Neural cell (in vitro differentiated cells): ENCODE measurements at regions not wholly inside any gene's neighbourhood (a gene's known extent, or its start where the extent isn't known, plus 50 kb on each side); places are given as distances from the start of the nearest gene placed in this dataset.

ENCODE experiments used
- H2AFZ ChIP-seq: fragments of 200-600, 300-800 bp; sonication (generic), shearing (Covaris generic); 2 replicates; pipeline ENCODE4 v1.6.0; 2014; ENCODE audit warnings: low read depth, mild to moderate bottlenecking, antibody characterized with exemption, low read length, moderate library complexity
- H3F3A ChIP-seq: fragments of 200-600 bp; shearing (Covaris generic); 2 replicates; pipeline ENCODE4 v1.6.1; 2016; ENCODE audit warnings: mild to moderate bottlenecking, moderate library complexity, mixed read lengths, antibody characterized with exemption, low read length; ENCODE audit not compliant: insufficient read depth, poor library complexity, severe bottlenecking
- H3K27ac ChIP-seq: fragments of 200-600, 300-800 bp; sonication (generic), shearing (Covaris generic); 2 replicates; pipeline ENCODE4 v1.5.1; 2014; ENCODE audit warnings: mild to moderate bottlenecking, low read length, moderate library complexity
- H3K27me3 ChIP-seq: fragments of 300-800, 200-600 bp; sonication (generic), shearing (Covaris generic); 2 replicates; pipeline ENCODE4 v1.6.0; 2014; ENCODE audit warnings: mild to moderate bottlenecking, low read depth, low read length, moderate library complexity; ENCODE audit not compliant: insufficient read depth
- H3K36me3 ChIP-seq: fragments of 300-800, 200-600 bp; sonication (generic), shearing (Covaris generic); 2 replicates; pipeline ENCODE4 v1.5.1; 2014; ENCODE audit warnings: mild to moderate bottlenecking, antibody characterized with exemption, low read length, moderate library complexity; ENCODE audit not compliant: insufficient read depth
- H3K4me2 ChIP-seq: fragments of 300-800, 200-600 bp; sonication (generic), shearing (Covaris generic); 2 replicates; pipeline ENCODE4 v1.6.0; 2014; ENCODE audit warnings: mild to moderate bottlenecking, low read length
- H3K4me3 ChIP-seq: fragments of 300-800, 200-600 bp; sonication (generic), shearing (Covaris generic); 2 replicates; pipeline ENCODE4 v1.5.1; 2014; ENCODE audit warnings: mild to moderate bottlenecking, low read length, moderate library complexity
- H3K79me2 ChIP-seq: fragments of 200-600 bp; shearing (Covaris generic); replicated peaks from 2 replicates; pipeline ENCODE4 v1.6.0; 2014; ENCODE audit warnings: mild to moderate bottlenecking, low read length, moderate library complexity; ENCODE audit not compliant: insufficient read depth
- H3K9ac ChIP-seq: fragments of 300-800, 200-600 bp; sonication (generic), shearing (Covaris generic); 2 replicates; pipeline ENCODE4 v1.6.1; 2016; ENCODE audit warnings: mild to moderate bottlenecking, low read length, mixed read lengths
- H3K9me2 ChIP-seq: fragments of 200-600 bp; shearing (Covaris generic); 2 replicates; pipeline ENCODE4 v1.6.1; 2016; ENCODE audit warnings: mild to moderate bottlenecking, low read length, mixed read lengths; ENCODE audit not compliant: insufficient read depth
- H3K9me3 ChIP-seq: fragments of 200-600, 300-800 bp; sonication (generic), shearing (Covaris generic); 2 replicates; pipeline ENCODE4 v1.6.1; 2016; ENCODE audit warnings: mild to moderate bottlenecking, mixed run types, low read length, moderate library complexity, mixed read lengths
- H4K20me1 ChIP-seq: fragments of 200-600 bp; shearing (Covaris generic); 2 replicates; pipeline ENCODE4 v1.6.1; 2016; ENCODE audit warnings: mild to moderate bottlenecking, mixed run types; ENCODE audit not compliant: insufficient read depth
- EP300 ChIP-seq: fragments of 450-650 bp; conservative IDR thresholded peaks from 2 replicates; pipeline ENCODE4 v1.6.1; 2014; ENCODE audit warnings: antibody characterized with exemption, mild to moderate bottlenecking, moderate library complexity; ENCODE audit not compliant: poor library complexity, severe bottlenecking
- EZH2 ChIP-seq: fragments of 200-600, 300-800 bp; shearing (Covaris generic), sonication (generic); IDR thresholded peaks from 2 replicates; pipeline ENCODE4 v1.6.1; 2014; ENCODE audit warnings: antibody characterized with exemption, low read length, borderline replicate concordance, mild to moderate bottlenecking; ENCODE audit not compliant: insufficient read depth, poor library complexity, severe bottlenecking
- MXI1 ChIP-seq: fragments of 450-650 bp; conservative IDR thresholded peaks from 2 replicates; pipeline ENCODE4 v1.6.1; 2014; ENCODE audit warnings: antibody characterized with exemption, mild to moderate bottlenecking; ENCODE audit not compliant: poor library complexity, severe bottlenecking
- POLR2AphosphoS5 ChIP-seq: IDR thresholded peaks from 2 replicates; pipeline ENCODE4 v1.6.1; 2012
- RAD21 ChIP-seq: fragments of 450-650 bp; conservative IDR thresholded peaks from 2 replicates; pipeline ENCODE4 v1.6.1; 2014; ENCODE audit warnings: antibody characterized with exemption, mild to moderate bottlenecking, moderate library complexity
- SMC3 ChIP-seq: fragments of 450-650 bp; conservative IDR thresholded peaks from 2 replicates; pipeline ENCODE4 v1.6.1; 2014; ENCODE audit warnings: antibody characterized with exemption, mild to moderate bottlenecking, moderate library complexity; ENCODE audit not compliant: poor library complexity
- TAF1 ChIP-seq: IDR thresholded peaks from 2 replicates; pipeline ENCODE4 v1.6.1; 2012; ENCODE audit warnings: low read depth
- TF ChIP-seq, protein P1 (sequence below): IDR thresholded peaks from 2 replicates; pipeline ENCODE4 v1.6.1; 2012; ENCODE audit warnings: borderline replicate concordance
- TF ChIP-seq, protein P2 (sequence below): fragments of 450-650 bp; IDR thresholded peaks from 2 replicates; pipeline ENCODE4 v1.5.1; 2014; ENCODE audit warnings: antibody characterized with exemption, mild to moderate bottlenecking, moderate library complexity; ENCODE audit not compliant: poor library complexity, severe bottlenecking

DNA sequence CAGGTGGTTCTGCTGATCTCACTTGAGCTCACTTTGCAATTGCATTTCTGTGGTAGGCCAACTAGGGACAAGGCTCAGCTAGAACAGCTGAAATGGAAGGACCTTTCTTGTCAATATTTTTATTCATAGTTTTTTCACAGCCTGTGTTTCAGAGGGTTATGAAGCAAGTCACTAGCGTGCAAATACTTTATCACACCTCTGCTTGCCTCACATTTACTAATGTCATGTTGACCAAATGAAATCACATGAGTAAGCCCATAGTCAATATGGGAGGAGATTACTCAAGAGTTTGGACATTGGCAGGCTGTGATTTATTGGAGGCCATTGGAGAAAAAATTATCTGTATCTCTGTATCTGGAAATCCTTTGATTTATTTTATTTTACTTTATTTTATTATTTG is 628.3 kb upstream of the EPHA5 start:
- Histone ChIP-seq H3K36me3 (no peaks in the 10 kb centered on the region), H3K4me2 (no peak overlapping the region), H3K27me3 (no peaks in the 10 kb centered on the region), H3K9ac (no peak overlapping the region), H3K4me3 (no peak overlapping the region), H2AFZ (no peak overlapping the region), H3F3A (no peaks in the 10 kb centered on the region), H3K9me3 (no peaks in the 10 kb centered on the region), H3K27ac (no peak overlapping the region), H4K20me1 (no peaks in the 10 kb centered on the region), H3K79me2 (no peaks in the 10 kb centered on the region), H3K9me2 (no peaks in the 10 kb centered on the region)
- TF ChIP-seq TAF1 (no peak), EZH2 (no peak), RAD21 (no peak), SMC3 (no peak), POLR2AphosphoS5 (no peak), MXI1 (no peak), EP300 (no peak)
- TF ChIP-seq, protein P1, sequence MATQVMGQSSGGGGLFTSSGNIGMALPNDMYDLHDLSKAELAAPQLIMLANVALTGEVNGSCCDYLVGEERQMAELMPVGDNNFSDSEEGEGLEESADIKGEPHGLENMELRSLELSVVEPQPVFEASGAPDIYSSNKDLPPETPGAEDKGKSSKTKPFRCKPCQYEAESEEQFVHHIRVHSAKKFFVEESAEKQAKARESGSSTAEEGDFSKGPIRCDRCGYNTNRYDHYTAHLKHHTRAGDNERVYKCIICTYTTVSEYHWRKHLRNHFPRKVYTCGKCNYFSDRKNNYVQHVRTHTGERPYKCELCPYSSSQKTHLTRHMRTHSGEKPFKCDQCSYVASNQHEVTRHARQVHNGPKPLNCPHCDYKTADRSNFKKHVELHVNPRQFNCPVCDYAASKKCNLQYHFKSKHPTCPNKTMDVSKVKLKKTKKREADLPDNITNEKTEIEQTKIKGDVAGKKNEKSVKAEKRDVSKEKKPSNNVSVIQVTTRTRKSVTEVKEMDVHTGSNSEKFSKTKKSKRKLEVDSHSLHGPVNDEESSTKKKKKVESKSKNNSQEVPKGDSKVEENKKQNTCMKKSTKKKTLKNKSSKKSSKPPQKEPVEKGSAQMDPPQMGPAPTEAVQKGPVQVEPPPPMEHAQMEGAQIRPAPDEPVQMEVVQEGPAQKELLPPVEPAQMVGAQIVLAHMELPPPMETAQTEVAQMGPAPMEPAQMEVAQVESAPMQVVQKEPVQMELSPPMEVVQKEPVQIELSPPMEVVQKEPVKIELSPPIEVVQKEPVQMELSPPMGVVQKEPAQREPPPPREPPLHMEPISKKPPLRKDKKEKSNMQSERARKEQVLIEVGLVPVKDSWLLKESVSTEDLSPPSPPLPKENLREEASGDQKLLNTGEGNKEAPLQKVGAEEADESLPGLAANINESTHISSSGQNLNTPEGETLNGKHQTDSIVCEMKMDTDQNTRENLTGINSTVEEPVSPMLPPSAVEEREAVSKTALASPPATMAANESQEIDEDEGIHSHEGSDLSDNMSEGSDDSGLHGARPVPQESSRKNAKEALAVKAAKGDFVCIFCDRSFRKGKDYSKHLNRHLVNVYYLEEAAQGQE = no peak
- TF ChIP-seq, protein P2, sequence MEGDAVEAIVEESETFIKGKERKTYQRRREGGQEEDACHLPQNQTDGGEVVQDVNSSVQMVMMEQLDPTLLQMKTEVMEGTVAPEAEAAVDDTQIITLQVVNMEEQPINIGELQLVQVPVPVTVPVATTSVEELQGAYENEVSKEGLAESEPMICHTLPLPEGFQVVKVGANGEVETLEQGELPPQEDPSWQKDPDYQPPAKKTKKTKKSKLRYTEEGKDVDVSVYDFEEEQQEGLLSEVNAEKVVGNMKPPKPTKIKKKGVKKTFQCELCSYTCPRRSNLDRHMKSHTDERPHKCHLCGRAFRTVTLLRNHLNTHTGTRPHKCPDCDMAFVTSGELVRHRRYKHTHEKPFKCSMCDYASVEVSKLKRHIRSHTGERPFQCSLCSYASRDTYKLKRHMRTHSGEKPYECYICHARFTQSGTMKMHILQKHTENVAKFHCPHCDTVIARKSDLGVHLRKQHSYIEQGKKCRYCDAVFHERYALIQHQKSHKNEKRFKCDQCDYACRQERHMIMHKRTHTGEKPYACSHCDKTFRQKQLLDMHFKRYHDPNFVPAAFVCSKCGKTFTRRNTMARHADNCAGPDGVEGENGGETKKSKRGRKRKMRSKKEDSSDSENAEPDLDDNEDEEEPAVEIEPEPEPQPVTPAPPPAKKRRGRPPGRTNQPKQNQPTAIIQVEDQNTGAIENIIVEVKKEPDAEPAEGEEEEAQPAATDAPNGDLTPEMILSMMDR = no peak

DNA sequence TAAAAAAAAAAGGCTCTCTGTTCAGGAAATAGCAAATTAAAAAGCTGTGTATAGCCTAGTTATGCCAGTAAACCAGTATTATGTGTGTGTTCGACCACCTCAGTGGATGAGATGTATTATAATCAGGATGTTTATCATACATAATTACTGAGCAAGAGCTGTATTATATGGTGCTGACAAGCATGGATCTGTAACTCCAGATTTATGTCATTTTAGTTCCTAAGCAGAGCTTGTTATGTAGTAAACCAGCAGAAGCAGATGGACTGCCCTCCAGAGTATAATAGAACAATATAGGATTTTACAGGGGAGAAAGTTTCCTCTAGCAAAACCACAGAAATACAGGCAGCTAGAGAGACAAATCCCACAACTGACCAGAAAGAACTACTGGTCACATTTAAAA is 627.4 kb upstream of the EPHA5 start:
- Histone ChIP-seq H3K27me3 (no peaks in the 10 kb centered on the region), H3K4me2 (no peak overlapping the region), H3K9me3 (no peaks in the 10 kb centered on the region), H3K79me2 (no peaks in the 10 kb centered on the region), H3K9me2 (no peaks in the 10 kb centered on the region), H3K9ac (no peak overlapping the region), H4K20me1 (no peaks in the 10 kb centered on the region), H3K4me3 (no peak overlapping the region), H3K36me3 (no peaks in the 10 kb centered on the region), H3F3A (no peaks in the 10 kb centered on the region), H3K27ac (no peak overlapping the region), H2AFZ (no peak overlapping the region)
- TF ChIP-seq EP300 = no peak
- TF ChIP-seq MXI1 = no peak
- no peak for TF ChIP-seq TAF1
- TF ChIP-seq POLR2AphosphoS5 = no peak
- TF ChIP-seq, protein P2 = no peak
- TF ChIP-seq, protein P1 = no peak
- TF ChIP-seq SMC3 = no peak
